GM13976 (cell line): ENCODE measurements at regions not wholly inside any gene's neighbourhood (a gene's known extent, or its start where the extent isn't known, plus 50 kb on each side); places are given as distances from the start of the nearest gene placed in this dataset.

Experiments
- DNase-seq: peaks from one replicate; pipeline ENCODE4 v3.0.0; 2012; ENCODE audit warnings: low spot score
- CTCF ChIP-seq: IDR thresholded peaks from 2 replicates; pipeline ENCODE4 v1.5.1; 2012; ENCODE audit warnings: borderline replicate concordance, mild to moderate bottlenecking; ENCODE audit not compliant: insufficient read depth; ENCODE audit errors: extremely low read depth, missing control alignments, control extremely low read depth
- in situ Hi-C: fragments of 300-500 bp; cut with MboI; formaldehyde crosslinking; loops from one replicate; pipeline ENCODE4 v1.12.0; 2022; ENCODE audit warnings: low sequenced_read_pairs, mixed read lengths, inconsistent platforms; ENCODE audit not compliant: unreplicated experiment

DNA sequence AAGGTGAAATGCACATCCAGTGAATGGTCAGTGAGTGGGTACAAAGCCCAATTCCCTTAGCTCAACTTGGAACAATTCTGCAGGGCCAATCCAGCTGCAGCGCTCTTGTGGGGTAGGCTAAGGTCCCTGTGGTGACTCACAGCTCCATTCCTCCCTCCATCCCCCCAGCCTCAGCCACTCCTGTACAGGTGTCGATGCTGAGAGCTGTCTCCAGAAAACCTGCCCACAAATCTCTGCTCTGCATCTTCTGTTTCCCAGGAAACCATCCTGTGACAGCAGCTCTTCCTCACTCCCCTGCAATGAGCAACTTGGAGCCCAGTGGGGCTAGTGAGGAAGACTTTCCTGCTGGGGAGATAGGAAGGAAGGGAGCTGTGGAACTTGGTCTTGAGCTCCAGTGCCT, 244.7 kb upstream of the GPR26 start:
- DNase-seq: no peak
- in situ Hi-C loops: no loop called here
- TF ChIP-seq CTCF: no peak

GRCh38 chr10:123422261-123422660, 243.9 kb upstream of the GPR26 start:
- TF ChIP-seq CTCF: no peak
- in situ Hi-C loops: no loop called here
- no peak for DNase-seq

GRCh38 chr10:123424537-123424936, 241.6 kb upstream of the GPR26 start:
- no peak for DNase-seq
- TF ChIP-seq CTCF: no peak
- in situ Hi-C loops: no loop called here

- in situ Hi-C loops: no loop called here
- TF ChIP-seq CTCF: no peak
- DNase-seq: no peak
These were observed 240.5 kb upstream of the GPR26 start for GRCh38 chr10:123425680-123426079.

- TF ChIP-seq CTCF: no peak
- DNase-seq: no peak
- in situ Hi-C loops: no loop called here
These were observed 238.9 kb upstream of the GPR26 start for GRCh38 chr10:123427165-123427786.

GRCh38 chr10:123428391-123428790, 237.8 kb upstream of the GPR26 start:
- DNase-seq: no peak
- in situ Hi-C loops: no loop called here
- TF ChIP-seq CTCF: no peak
